GM23248 (cell line): ENCODE measurements at regions not wholly inside any gene's neighbourhood (a gene's known extent, or its start where the extent isn't known, plus 50 kb on each side); places are given as distances from the start of the nearest gene placed in this dataset.

Experiments used
- EZH2 ChIP-seq: fragments of 200-600 bp; sonication (generic); IDR thresholded peaks from 2 replicates; pipeline ENCODE4 v1.6.1; 2018; ENCODE audit warnings: antibody characterized with exemption, mild to moderate bottlenecking; ENCODE audit not compliant: insufficient read depth, poor library complexity, severe bottlenecking
- EZH2phosphoT487 ChIP-seq: fragments of 200-600 bp; sonication (generic); IDR thresholded peaks from 2 replicates; pipeline ENCODE4 v1.6.1; 2018; ENCODE audit warnings: antibody characterized with exemption, moderate library complexity, mild to moderate bottlenecking, low read depth; ENCODE audit not compliant: insufficient read depth

GRCh38 chr14:56888274-56888673 lies 78.0 kb upstream of the OTX2 start:
- TF ChIP-seq EZH2phosphoT487 = no peak
- TF ChIP-seq EZH2 = no peak
